ENCODE measurements at regions not wholly inside any gene's neighbourhood (a gene's known extent, or its start where the extent isn't known, plus 50 kb on each side); places are given as distances from the start of the nearest gene placed in this dataset.
A peak's percentile ranks its signal among the peaks of the same experiment; 100 is the strongest.
"Not testable (repeated sequence)": the region's sequence is repeated elsewhere in the genome, so short reads cannot be mapped to it uniquely, and the experiment has no call there.

DNA sequence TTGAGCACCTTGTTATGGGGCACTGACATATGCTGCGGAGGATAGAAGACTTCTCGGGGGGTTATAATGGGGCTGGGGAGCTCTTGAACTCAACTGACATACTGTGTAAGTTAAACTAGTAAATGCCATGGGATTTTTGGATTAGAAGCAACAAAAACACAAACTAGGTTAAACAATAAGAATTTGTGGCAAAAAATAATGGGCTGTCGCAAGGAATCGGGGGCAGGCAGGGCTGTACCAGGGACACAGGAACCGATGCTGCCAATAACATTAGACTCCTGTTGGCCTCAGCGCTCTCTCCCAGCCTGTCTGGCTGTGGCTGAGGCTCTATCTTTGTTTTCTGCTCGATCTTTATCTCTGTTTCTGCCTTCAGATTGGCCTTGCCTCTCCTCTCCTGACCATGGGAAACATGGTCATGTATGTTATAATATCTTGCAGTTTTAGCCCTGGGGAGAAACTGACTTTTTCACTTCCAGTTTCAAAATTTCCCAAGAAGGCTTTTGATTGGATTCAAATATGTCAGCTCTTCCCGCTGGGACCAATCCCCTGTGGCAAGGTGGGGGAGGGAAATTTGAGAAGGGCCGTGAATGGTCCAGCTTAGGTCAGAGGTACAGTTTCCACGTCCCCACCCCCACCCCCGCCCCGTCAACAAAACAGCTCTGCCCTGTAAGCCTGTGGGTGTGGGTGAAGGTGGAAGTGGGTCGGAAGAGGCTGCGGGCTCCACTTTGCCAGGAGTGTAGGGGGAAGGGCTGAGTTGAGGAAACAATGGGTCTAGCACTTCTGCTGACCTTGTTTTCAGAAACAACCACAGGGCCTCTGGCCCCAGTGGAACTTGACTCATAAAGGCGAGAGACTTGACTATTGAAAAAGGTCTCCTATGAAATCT is 161.1 kb upstream of the TBL1XR1 start:
- H3K36me3 ChIP-seq (ENCODE audit: insufficient read depth, low read length): no peaks in the 10 kb centered on the region
- peak overlapping the region; percentile 62 for H3K4me3 ChIP-seq (ENCODE audit: low read length)
- peak overlapping the region; percentile 75 for H2AFZ ChIP-seq (ENCODE audit: low read depth, low read length)
- H3K27me3 ChIP-seq (ENCODE audit: insufficient read depth, low read length): no peaks in the 10 kb centered on the region
- peaks cover 34% of the 10 kb centered on the region for H3K4me1 ChIP-seq (ENCODE audit: insufficient read depth, low read length)
- H3K9me3 ChIP-seq (ENCODE audit: low read length): no peaks in the 10 kb centered on the region

DNA sequence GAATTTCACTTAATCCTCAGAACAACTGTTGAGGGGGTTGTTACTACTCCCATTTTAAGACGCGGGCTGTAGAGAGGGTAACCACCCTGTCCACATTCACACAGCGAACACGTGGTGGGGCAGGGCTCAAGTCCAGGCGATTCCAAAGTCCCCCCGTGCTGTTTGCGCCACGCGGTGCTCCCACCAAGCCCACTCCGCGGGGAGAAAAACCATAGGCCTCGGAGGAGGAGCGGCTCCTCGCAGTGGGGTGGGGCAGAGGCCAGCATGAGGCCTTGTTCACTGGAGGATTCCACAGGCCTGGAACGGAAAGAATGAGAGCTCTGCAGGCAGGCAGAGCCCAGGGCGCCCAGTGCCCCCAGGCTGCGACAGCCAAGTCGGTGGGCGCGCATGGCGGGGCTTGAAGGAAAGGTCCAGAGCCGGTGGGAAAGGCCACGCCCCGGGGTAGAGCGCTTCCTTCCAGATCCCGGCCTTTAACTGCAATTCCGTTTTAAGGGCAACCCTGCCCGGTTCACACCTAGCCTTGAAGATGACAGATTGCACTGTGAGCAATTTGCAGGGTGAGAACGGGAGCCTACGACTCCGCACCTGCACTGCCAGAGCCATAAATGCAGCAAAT is 161.8 kb upstream of the TBL1XR1 start:
- Histone ChIP-seq H3K9me3 (ENCODE audit: low read length) (no peaks in the 10 kb centered on the region), H3K4me1 (ENCODE audit: insufficient read depth, low read length) (peaks cover 34% of the 10 kb centered on the region), H3K27me3 (ENCODE audit: insufficient read depth, low read length) (no peaks in the 10 kb centered on the region), H2AFZ (ENCODE audit: low read depth, low read length) (peak overlapping the region; percentile 75), H3K4me3 (ENCODE audit: low read length) (peak overlapping the region; percentile 62), H3K36me3 (ENCODE audit: insufficient read depth, low read length) (no peaks in the 10 kb centered on the region)

DNA sequence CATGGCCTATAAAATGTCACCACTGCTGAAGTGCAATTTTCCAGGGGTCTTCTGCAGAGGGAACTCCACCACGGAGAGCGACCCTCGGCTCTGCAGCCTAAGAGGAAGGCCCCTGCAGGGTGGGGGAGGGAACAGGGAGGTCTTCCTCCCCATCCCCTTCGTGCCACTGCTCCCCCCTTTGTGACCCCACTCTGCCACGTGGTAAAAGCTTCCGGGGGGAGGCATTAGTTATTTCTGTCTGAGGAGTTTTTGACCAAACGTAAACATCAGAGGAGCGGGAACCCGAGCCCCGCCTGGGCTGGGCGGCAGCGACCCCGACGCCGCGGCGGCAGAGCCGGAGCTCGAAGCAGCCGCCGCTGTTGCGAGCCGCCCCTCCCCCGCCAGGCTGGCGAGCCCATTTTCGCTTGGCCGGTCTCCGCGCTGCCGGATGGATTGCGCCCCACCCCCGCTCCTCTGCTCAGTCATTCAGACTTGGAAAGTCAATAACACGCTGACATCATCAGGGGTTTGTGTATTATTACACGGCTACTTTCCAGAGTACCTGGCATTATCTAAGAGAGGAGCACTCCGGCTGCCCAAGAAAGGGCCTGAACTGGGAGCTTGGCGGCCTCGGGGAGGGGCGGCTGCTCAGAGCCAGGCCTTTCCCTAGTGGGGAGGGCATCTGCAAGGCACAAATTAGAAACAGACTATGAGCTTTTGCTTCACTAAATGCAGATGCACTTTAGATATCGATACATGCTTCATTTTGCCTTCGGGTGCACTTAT is 162.5 kb upstream of the TBL1XR1 start:
- H3K4me1 ChIP-seq (ENCODE audit: insufficient read depth, low read length): peaks cover 34% of the 10 kb centered on the region
- no peaks in the 10 kb centered on the region for H3K36me3 ChIP-seq (ENCODE audit: insufficient read depth, low read length)
- peak overlapping the region; percentile 62 for H3K4me3 ChIP-seq (ENCODE audit: low read length)

DNA sequence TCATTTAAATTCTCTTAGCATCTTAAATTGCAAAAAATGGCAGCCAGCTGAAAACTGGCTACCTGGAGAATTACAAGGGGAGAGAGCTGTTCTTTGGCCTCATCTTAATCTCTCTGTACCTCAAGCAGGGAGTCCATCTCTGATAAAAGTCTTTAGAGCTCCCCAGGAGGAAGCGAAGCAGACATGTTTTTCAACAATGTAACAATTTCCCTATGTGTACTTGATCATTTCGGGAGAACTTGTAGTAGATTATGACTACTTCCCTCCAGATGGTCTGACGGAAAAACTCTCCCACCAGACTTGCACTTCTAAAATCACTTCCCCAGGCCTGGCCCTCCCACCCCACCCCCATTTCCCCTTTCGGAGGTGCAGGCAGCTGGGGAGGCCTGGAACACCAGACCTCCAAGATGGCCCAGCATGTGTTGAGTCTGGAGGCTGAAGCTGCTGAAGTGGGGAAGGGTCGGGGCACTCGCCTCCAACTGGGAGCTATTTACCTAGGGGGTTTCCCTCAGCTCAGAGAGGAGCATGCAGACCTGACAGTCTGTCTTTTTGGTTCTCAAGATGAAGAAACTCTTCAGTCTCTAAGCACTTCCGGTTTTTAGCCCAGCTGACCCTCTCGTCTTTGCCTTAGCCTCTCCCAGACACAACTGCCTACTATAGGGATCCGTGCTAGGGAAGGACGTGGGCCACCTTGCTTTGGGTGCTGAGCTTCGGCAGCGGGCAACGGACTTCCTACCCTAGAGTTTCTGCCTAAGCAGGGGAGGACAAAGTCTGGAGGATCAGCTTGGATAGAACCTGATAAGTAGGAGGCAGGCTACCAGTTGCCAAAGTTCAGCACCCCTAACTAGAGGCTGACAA is 164.0 kb upstream of the TBL1XR1 start:
- Histone ChIP-seq H2AFZ (ENCODE audit: low read depth, low read length) (no peak overlapping the region), H3K4me1 (ENCODE audit: insufficient read depth, low read length) (peaks cover 34% of the 10 kb centered on the region), H3K4me3 (ENCODE audit: low read length) (no peak overlapping the region), H3K9me3 (ENCODE audit: low read length) (no peaks in the 10 kb centered on the region), H3K27me3 (ENCODE audit: insufficient read depth, low read length) (no peaks in the 10 kb centered on the region), H3K36me3 (ENCODE audit: insufficient read depth, low read length) (no peaks in the 10 kb centered on the region)

More for the DNA sequence above, 162.5 kb upstream of the TBL1XR1 start:
- Histone ChIP-seq H3K9me3 (ENCODE audit: low read length) (no peaks in the 10 kb centered on the region), H2AFZ (ENCODE audit: low read depth, low read length) (peak overlapping the region; percentile 82), H3K27me3 (ENCODE audit: insufficient read depth, low read length) (no peaks in the 10 kb centered on the region)

DNA sequence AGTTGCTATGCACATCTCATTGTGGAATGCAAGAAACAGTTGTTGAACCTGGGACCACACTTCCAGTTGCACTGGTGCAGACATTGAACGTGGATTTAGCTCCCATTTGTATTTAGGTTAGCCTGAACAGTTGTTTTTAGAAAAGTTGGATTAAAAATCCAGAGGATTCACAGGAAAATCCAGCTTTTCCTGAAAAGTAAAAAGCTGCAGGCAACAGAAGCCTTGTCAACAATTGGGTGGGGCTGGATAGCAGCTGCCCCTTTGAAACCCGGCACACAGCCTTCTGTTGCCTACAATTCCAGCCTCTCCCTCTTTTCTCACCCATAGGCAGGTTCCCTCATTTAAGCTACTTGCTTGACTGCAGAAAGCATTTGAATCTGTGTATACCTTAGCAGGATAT is 165.3 kb upstream of the TBL1XR1 start:
- Histone ChIP-seq H3K4me3 (ENCODE audit: low read length) (no peak overlapping the region), H3K36me3 (ENCODE audit: insufficient read depth, low read length) (no peaks in the 10 kb centered on the region), H3K27me3 (ENCODE audit: insufficient read depth, low read length) (no peaks in the 10 kb centered on the region), H3K4me1 (ENCODE audit: insufficient read depth, low read length) (peaks cover 27% of the 10 kb centered on the region), H3K9me3 (ENCODE audit: low read length) (no peaks in the 10 kb centered on the region), H2AFZ (ENCODE audit: low read depth, low read length) (no peak overlapping the region)

DNA sequence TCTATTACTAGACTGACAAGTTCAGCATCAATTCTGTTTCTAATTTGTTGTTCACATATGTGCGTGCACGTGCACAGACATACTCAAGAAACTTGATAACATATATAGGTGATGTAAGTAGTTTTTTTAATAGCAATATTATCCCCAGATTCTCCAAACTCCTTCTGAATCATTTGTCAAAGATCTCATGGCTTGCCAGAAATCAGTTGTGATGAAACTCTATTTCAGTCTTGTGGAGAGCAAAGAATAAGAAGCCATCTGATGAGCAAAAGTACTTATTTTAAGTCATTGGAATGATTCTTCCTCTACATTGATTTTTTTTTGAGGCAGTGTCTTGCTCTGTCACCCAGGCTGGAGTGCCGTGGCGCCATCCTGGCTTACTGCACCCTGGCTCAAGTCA is 167.0 kb upstream of the TBL1XR1 start:
- no peak overlapping the region for H2AFZ ChIP-seq (ENCODE audit: low read depth, low read length)
- H3K27me3 ChIP-seq (ENCODE audit: insufficient read depth, low read length): no peaks in the 10 kb centered on the region
- H3K4me1 ChIP-seq (ENCODE audit: insufficient read depth, low read length): peaks cover 14% of the 10 kb centered on the region
- no peaks in the 10 kb centered on the region for H3K36me3 ChIP-seq (ENCODE audit: insufficient read depth, low read length)
- no peaks in the 10 kb centered on the region for H3K9me3 ChIP-seq (ENCODE audit: low read length)
- no peak overlapping the region for H3K4me3 ChIP-seq (ENCODE audit: low read length)

DNA sequence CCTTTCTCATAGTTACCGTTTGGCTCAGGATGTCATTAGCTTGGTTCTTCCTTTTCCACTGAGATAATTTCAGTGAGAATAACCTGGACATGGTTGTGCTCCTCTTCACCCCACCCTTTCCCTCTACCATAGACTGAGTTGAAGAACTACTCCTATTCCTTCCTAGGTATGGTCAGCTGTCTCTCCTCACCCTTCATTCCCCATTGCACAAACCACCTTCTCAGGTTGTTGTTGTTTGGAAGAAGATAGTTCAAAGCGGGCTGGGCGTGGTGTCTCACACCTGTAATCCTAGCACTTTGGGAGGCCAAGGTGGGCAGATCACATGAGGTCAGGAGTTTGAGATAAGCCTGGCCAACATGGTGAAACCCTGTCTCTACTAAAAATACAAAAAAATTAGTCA is 168.0 kb upstream of the TBL1XR1 start:
- H3K27me3 ChIP-seq (ENCODE audit: insufficient read depth, low read length); H2AFZ ChIP-seq (ENCODE audit: low read depth, low read length); H3K4me1 ChIP-seq (ENCODE audit: insufficient read depth, low read length); H3K4me3 ChIP-seq (ENCODE audit: low read length); H3K9me3 ChIP-seq (ENCODE audit: low read length); H3K36me3 ChIP-seq (ENCODE audit: insufficient read depth, low read length): not testable (repeated sequence)

DNA sequence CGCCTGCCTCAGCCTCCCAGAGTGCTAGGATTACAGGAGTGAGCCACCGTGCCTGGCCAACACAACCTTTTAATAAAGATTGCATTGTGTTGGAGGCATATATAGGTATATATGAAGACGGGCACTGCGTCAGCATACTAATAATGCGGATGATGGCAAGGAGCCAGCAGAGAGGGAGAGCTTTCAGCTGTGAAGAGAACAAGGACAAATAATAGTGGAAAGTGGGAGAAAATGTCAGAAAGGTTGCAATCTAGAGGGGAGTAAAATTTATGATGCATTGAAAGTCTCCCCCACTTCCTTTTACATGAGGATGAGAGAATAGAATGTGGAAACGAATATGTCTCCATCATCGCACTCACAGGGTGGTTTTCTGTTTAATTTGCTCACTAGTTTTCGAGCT is 170.5 kb upstream of the TBL1XR1 start:
- H2AFZ ChIP-seq (ENCODE audit: low read depth, low read length): no peak overlapping the region
- H3K27me3 ChIP-seq (ENCODE audit: insufficient read depth, low read length): no peaks in the 10 kb centered on the region
- peaks cover 6% of the 10 kb centered on the region for H3K4me1 ChIP-seq (ENCODE audit: insufficient read depth, low read length)
- no peak overlapping the region for H3K4me3 ChIP-seq (ENCODE audit: low read length)
- H3K36me3 ChIP-seq (ENCODE audit: insufficient read depth, low read length): no peaks in the 10 kb centered on the region
- H3K9me3 ChIP-seq (ENCODE audit: low read length): no peaks in the 10 kb centered on the region

DNA sequence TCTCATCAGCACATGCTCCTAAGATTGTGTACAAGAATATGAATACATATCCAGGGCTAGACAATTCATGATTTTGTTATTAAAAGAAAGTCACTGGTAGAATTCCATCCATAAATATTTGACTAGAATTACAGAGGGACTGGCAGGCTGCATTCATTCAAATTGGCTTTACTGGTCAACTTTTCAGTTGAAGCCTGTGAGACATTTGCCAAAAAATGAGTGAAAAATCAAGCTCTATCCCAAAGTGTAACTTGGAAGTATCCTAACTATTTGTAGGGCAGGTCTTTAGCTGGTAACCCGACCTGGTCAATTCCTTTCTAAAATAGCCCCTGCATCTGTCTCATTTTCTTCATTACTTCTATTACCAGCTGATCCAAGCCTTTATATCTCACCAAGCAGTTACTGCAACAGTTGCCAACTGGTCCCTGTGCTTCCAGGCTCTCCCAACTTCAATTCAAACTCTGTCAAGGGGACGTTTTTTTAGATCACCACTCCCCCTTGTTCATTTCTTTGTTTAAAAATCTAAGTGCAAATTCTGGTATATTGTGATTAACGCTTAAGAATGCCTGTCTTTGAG is 173.1 kb upstream of the TBL1XR1 start:
- Histone ChIP-seq H3K36me3 (ENCODE audit: insufficient read depth, low read length) (no peaks in the 10 kb centered on the region), H3K4me3 (ENCODE audit: low read length) (no peak overlapping the region), H3K4me1 (ENCODE audit: insufficient read depth, low read length) (peaks cover 6% of the 10 kb centered on the region), H2AFZ (ENCODE audit: low read depth, low read length) (peak overlapping the region; percentile 14), H3K27me3 (ENCODE audit: insufficient read depth, low read length) (no peaks in the 10 kb centered on the region), H3K9me3 (ENCODE audit: low read length) (no peaks in the 10 kb centered on the region)

DNA sequence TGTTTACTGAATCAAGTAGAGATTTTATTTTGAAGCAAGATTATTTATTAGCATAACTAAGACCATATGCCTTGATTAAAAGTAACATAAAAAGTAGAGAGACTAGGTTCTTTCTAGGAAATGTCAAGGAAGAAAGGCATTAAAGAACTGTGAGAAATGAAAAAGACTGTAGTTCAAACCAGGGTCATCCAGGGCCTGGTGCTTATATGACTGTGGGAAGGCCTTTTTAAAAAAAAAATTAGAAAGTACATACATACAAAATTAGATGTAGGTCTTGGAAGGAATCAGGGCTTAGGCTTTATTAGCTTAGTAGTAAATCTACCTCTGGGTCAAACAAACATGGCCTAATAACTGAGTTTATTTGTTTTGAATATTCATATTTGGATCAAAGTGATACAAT is 173.9 kb upstream of the TBL1XR1 start:
- Histone ChIP-seq H3K27me3 (ENCODE audit: insufficient read depth, low read length) (no peaks in the 10 kb centered on the region), H3K4me3 (ENCODE audit: low read length) (no peak overlapping the region), H3K9me3 (ENCODE audit: low read length) (no peaks in the 10 kb centered on the region), H3K36me3 (ENCODE audit: insufficient read depth, low read length) (no peaks in the 10 kb centered on the region), H3K4me1 (ENCODE audit: insufficient read depth, low read length) (peaks cover 6% of the 10 kb centered on the region), H2AFZ (ENCODE audit: low read depth, low read length) (no peak overlapping the region)

DNA sequence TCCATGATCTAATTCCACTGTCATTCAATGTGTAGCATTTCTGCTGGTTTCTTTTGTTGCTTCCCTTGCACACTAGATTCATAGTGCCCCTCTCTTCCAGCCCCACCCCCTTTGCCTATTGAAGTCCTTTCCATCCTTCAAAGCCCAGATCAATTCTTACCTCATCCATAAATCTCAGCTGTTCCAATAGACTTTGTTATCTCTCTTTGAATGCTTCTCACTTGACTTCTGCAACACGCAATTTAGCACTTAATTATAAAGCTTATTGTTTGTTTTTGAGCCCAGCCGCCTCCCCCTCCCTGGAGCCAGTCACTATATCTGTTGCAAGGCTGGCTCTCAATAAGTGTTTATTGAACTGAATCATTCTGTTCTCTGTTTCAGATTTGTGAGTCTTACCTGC is 174.6 kb upstream of the TBL1XR1 start:
- Histone ChIP-seq H3K27me3 (ENCODE audit: insufficient read depth, low read length) (no peaks in the 10 kb centered on the region), H3K4me3 (ENCODE audit: low read length) (no peak overlapping the region), H3K36me3 (ENCODE audit: insufficient read depth, low read length) (no peaks in the 10 kb centered on the region), H3K4me1 (ENCODE audit: insufficient read depth, low read length) (peaks cover 6% of the 10 kb centered on the region), H2AFZ (ENCODE audit: low read depth, low read length) (no peak overlapping the region), H3K9me3 (ENCODE audit: low read length) (no peaks in the 10 kb centered on the region)

DNA sequence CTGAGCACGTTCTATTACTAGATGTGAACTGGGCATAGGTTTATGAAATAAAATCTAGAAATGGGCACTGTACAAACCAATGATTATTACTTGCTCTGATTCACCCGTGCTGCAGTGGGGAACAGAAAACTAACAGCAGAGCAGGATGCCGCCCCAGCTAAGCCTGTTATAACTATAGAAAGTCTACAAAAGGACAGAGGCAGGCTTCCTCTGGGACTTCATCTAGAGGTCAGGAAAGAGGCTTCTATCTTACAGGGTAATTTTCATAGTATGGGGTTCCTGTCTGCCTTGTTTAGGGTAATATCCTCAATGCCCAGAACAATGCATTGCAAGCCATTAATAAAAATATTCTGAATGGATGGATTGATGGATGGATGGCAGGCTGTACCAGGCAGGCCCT is 177.0 kb upstream of the TBL1XR1 start:
- no peaks in the 10 kb centered on the region for H3K36me3 ChIP-seq (ENCODE audit: insufficient read depth, low read length)
- H3K9me3 ChIP-seq (ENCODE audit: low read length): no peaks in the 10 kb centered on the region
- H3K4me1 ChIP-seq (ENCODE audit: insufficient read depth, low read length): peaks cover 6% of the 10 kb centered on the region
- no peak overlapping the region for H2AFZ ChIP-seq (ENCODE audit: low read depth, low read length)
- no peaks in the 10 kb centered on the region for H3K27me3 ChIP-seq (ENCODE audit: insufficient read depth, low read length)
- H3K4me3 ChIP-seq (ENCODE audit: low read length): no peak overlapping the region

Data from neuron (in vitro differentiated cells).